Smooth muscle cell (in vitro differentiated cells): ENCODE measurements at regions not wholly inside any gene's neighbourhood (a gene's known extent, or its start where the extent isn't known, plus 50 kb on each side); places are given as distances from the start of the nearest gene placed in this dataset.

Source experiments
- DNase-seq: peaks from one replicate; lab custom pipeline; 2025; ENCODE audit not compliant: unreplicated experiment; lab: John Stamatoyannopoulos, UW
- H2AFZ ChIP-seq: fragments of 200-600 bp; sonication (generic); 2 replicates; pipeline ENCODE4 v1.6.0; 2016; ENCODE audit warnings: antibody characterized with exemption, low read depth, mild to moderate bottlenecking
- H3F3A ChIP-seq: fragments of 200-600 bp; sonication (generic); 2 replicates; pipeline ENCODE4 v1.6.0; 2017; ENCODE audit warnings: antibody characterized with exemption, low read depth
- H3K27ac ChIP-seq: fragments of 200-600 bp; sonication (generic); 2 replicates; pipeline ENCODE4 v1.5.1; 2016; ENCODE audit warnings: low read depth, mild to moderate bottlenecking
- H3K27me3 ChIP-seq: fragments of 200-600 bp; sonication (generic); 2 replicates; pipeline ENCODE4 v1.6.1; 2016; ENCODE audit warnings: low read depth, mild to moderate bottlenecking
- H3K36me3 ChIP-seq: fragments of 200-600 bp; sonication (generic); 2 replicates; pipeline ENCODE4 v1.5.1; 2016; ENCODE audit warnings: low read depth
- H3K4me1 ChIP-seq: fragments of 200-600 bp; sonication (generic); 2 replicates; pipeline ENCODE4 v1.5.1; 2016; ENCODE audit warnings: low read depth
- H3K4me2 ChIP-seq: fragments of 200-600 bp; sonication (generic); 2 replicates; pipeline ENCODE4 v1.6.0; 2016; ENCODE audit warnings: mild to moderate bottlenecking
- H3K4me3 ChIP-seq: fragments of 200-600 bp; sonication (generic); 2 replicates; pipeline ENCODE4 v1.5.1; 2016; ENCODE audit warnings: mild to moderate bottlenecking
- H3K79me2 ChIP-seq: fragments of 200-600 bp; sonication (generic); 2 replicates; pipeline ENCODE4 v1.6.0; 2016; ENCODE audit warnings: low read depth, mild to moderate bottlenecking
- H3K9ac ChIP-seq: fragments of 200-600 bp; sonication (generic); 2 replicates; pipeline ENCODE4 v1.6.0; 2016; ENCODE audit warnings: low read depth
- H3K9me3 ChIP-seq: fragments of 200-600 bp; sonication (generic); replicated peaks from 2 replicates; pipeline ENCODE4 v1.5.1; 2016; ENCODE audit warnings: low read depth
- H4K20me1 ChIP-seq: fragments of 200-600 bp; sonication (generic); 2 replicates; pipeline ENCODE4 v1.6.0; 2016; ENCODE audit warnings: low read depth
- CTCF ChIP-seq: fragments of 200-600 bp; sonication (generic); IDR thresholded peaks from 2 replicates; pipeline ENCODE4 v1.5.1; 2017; ENCODE audit warnings: borderline replicate concordance, mild to moderate bottlenecking, antibody characterized with exemption; ENCODE audit not compliant: insufficient read depth, poor library complexity, severe bottlenecking
- WGBS: methylation state at CpG from one replicate; pipeline ENCODE4 v1.1.7; 2016; ENCODE audit warnings: low lambda C conversion rate; 5-methylcytosine and 5-hydroxymethylcytosine counted together

DNA sequence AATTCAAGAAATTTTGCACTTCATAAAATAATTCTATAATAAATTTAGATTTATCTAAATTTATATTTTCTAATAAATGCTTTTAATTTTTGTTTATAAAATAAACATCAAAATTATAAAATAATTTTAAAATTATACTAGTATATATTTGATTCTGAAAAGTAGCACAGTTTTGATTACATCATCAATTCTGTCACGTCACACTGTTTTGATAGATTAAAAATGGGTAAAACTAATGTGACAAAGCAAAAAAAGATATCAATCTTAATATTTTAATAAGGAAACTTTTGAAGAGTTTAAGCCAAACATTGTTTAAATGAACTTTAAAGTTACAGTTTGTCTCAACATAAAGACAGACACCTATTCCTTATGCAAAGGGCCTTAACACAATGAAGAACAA, 1001.8 kb downstream of the KCNT2 start:
- Histone ChIP-seq H3F3A (no peaks in the 10 kb centered on the region), H3K36me3 (no peaks in the 10 kb centered on the region), H3K9me3 (no peaks in the 10 kb centered on the region), H2AFZ (no peak overlapping the region), H3K4me3 (no peak overlapping the region), H3K4me1 (no peaks in the 10 kb centered on the region), H3K4me2 (no peak overlapping the region), H3K79me2 (no peaks in the 10 kb centered on the region), H3K27ac (no peak overlapping the region), H4K20me1 (no peaks in the 10 kb centered on the region), H3K27me3 (no peaks in the 10 kb centered on the region), H3K9ac (no peak overlapping the region)
- WGBS = 88% methylated on average over 1 of the region's 1 CpG
- no peak for TF ChIP-seq CTCF
- DNase-seq = no peak

DNA sequence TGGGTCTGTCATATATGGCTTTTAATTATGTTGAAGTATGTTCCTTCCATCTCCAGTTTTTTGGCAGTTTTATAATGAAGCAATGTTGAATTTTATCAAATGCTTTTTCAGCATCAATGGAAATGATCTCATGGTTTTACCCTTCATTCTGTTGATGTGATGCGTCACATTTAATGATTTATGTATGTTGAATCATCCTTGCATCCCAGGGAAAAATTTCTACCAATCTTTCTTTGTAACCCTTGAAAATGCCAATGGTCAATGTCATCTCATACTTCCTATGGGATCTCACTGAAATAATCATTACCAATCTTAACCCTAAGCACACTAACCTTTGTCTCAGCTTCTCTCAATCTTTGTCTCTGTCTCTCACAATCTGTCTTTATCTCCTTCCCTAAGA, 1004.0 kb downstream of the KCNT2 start:
- 81% methylated on average over 1 of the region's 1 CpG for WGBS
- no peak for TF ChIP-seq CTCF
- Histone ChIP-seq H3K4me2 (no peak overlapping the region), H3K79me2 (no peaks in the 10 kb centered on the region), H3F3A (no peaks in the 10 kb centered on the region), H3K27ac (no peak overlapping the region), H4K20me1 (no peaks in the 10 kb centered on the region), H2AFZ (no peak overlapping the region), H3K4me3 (no peak overlapping the region), H3K9me3 (no peaks in the 10 kb centered on the region), H3K36me3 (no peaks in the 10 kb centered on the region), H3K27me3 (no peaks in the 10 kb centered on the region), H3K4me1 (no peaks in the 10 kb centered on the region), H3K9ac (no peak overlapping the region)
- DNase-seq = no peak

DNA sequence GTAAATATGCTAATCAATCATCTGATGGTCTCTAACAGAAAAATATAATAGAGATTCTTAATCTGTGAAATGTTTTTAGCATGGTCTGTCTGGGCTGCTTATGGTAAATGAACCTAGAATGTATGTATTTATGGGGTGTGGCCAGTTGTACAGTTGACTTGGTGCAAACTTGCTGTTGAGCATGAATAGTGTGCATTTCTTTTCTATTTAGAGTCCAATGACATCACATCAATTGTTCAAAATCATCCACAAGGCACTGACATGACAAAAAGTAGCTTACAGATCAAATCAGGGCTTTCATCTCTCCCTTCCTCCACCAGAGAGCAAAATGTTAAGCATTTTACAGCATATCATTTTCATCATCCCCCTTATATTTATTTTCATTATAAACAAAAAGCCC, 1010.3 kb downstream of the KCNT2 start:
- no peak for TF ChIP-seq CTCF
- Histone ChIP-seq H3K4me2 (no peak overlapping the region), H3K4me1 (no peaks in the 10 kb centered on the region), H3K9me3 (no peaks in the 10 kb centered on the region), H4K20me1 (no peaks in the 10 kb centered on the region), H3K9ac (no peak overlapping the region), H3K79me2 (no peaks in the 10 kb centered on the region), H3K4me3 (no peak overlapping the region), H3K27me3 (no peaks in the 10 kb centered on the region), H2AFZ (no peak overlapping the region), H3K36me3 (no peaks in the 10 kb centered on the region), H3F3A (no peaks in the 10 kb centered on the region), H3K27ac (no peak overlapping the region)
- no peak for DNase-seq

DNA sequence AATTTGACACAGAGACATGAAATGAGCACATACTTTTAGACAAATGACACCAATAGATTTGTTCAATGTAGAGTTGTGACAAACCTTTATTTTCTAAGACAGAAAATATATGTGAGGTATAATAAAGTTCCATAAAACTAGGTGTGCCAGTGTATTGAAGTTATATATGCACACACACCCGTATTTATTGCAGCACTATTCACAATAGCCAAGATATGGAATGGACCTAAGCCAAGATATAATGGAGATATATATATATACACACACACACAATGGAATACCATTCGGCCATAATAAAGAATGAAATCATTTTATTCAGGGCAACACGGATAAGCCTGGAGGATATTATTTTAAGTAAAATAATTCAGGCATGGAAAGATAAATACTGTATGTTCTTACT, 1013.5 kb downstream of the KCNT2 start:
- DNase-seq = no peak
- 91% methylated on average over 3 of the region's 3 CpGs for WGBS
- TF ChIP-seq CTCF = no peak
- no peaks in the 10 kb centered on the region for H3K79me2 ChIP-seq
- H3K27me3 ChIP-seq = no peaks in the 10 kb centered on the region
- no peaks in the 10 kb centered on the region for H3F3A ChIP-seq
- H3K9me3 ChIP-seq = no peaks in the 10 kb centered on the region
- H3K27ac ChIP-seq = no peak overlapping the region
- no peak overlapping the region for H3K4me3 ChIP-seq
- H3K4me2 ChIP-seq = no peak overlapping the region
- H2AFZ ChIP-seq = no peak overlapping the region
- no peaks in the 10 kb centered on the region for H3K36me3 ChIP-seq
- H3K9ac ChIP-seq = no peak overlapping the region
- no peaks in the 10 kb centered on the region for H3K4me1 ChIP-seq
- H4K20me1 ChIP-seq = no peaks in the 10 kb centered on the region
